ENCODE measurements at regions not wholly inside any gene's neighbourhood (a gene's known extent, or its start where the extent isn't known, plus 50 kb on each side); places are given as distances from the start of the nearest gene placed in this dataset.
"Not testable (repeated sequence)": the region's sequence is repeated elsewhere in the genome, so short reads cannot be mapped to it uniquely, and the experiment has no call there.

GRCh38 chr12:82300611-82301010 lies 57.6 kb downstream of the CCDC59 start:
- Mint-ChIP-seq H3K9me3 (no peaks in the 10 kb centered on the region), H3K4me1 (ENCODE audit: low read depth) (no peaks in the 10 kb centered on the region), H3K27me3 (ENCODE audit: low read depth) (peaks cover 4% of the 10 kb centered on the region), H3K36me3 (ENCODE audit: insufficient read depth) (no peaks in the 10 kb centered on the region), H3K4me3 (no peak overlapping the region)
- no peak for ATAC-seq
- DNase-seq, result no peak

GRCh38 chr12:82299319-82300025 lies 58.7 kb downstream of the CCDC59 start:
- H3K36me3 Mint-ChIP-seq (ENCODE audit: insufficient read depth), result no peaks in the 10 kb centered on the region
- no peaks in the 10 kb centered on the region for H3K4me1 Mint-ChIP-seq (ENCODE audit: low read depth)
- ATAC-seq (no peak), DNase-seq (no peak)
- no peaks in the 10 kb centered on the region for H3K27me3 Mint-ChIP-seq (ENCODE audit: low read depth)
- no peaks in the 10 kb centered on the region for H3K9me3 Mint-ChIP-seq
- H3K4me3 Mint-ChIP-seq, result no peak overlapping the region

GRCh38 chr12:82290415-82290814 lies 67.8 kb downstream of the CCDC59 start:
- Mint-ChIP-seq H3K9me3 (no peaks in the 10 kb centered on the region), H3K4me1 (ENCODE audit: low read depth) (no peaks in the 10 kb centered on the region), H3K4me3 (no peak overlapping the region), H3K36me3 (ENCODE audit: insufficient read depth) (no peaks in the 10 kb centered on the region), H3K27me3 (ENCODE audit: low read depth) (no peaks in the 10 kb centered on the region)
- no peak for ATAC-seq
- DNase-seq, result no peak

- not testable (repeated sequence) for H3K4me3 Mint-ChIP-seq
These were observed 76.9 kb downstream of the CCDC59 start for GRCh38 chr12:82281335-82281734.

GRCh38 chr12:82279536-82280058 lies 78.6 kb downstream of the CCDC59 start:
- peaks cover 13% of the 10 kb centered on the region for H3K9me3 Mint-ChIP-seq
- H3K4me1 Mint-ChIP-seq (ENCODE audit: low read depth), result no peaks in the 10 kb centered on the region
- H3K36me3 Mint-ChIP-seq (ENCODE audit: insufficient read depth), result no peaks in the 10 kb centered on the region
- ATAC-seq (no peak), DNase-seq (no peak)
- H3K4me3 Mint-ChIP-seq, result no peak overlapping the region
- no peaks in the 10 kb centered on the region for H3K27me3 Mint-ChIP-seq (ENCODE audit: low read depth)

More at GRCh38 chr12:82281335-82281734, 76.9 kb downstream of the CCDC59 start:
- H3K27me3 Mint-ChIP-seq (ENCODE audit: low read depth); DNase-seq; H3K36me3 Mint-ChIP-seq (ENCODE audit: insufficient read depth); H3K4me1 Mint-ChIP-seq (ENCODE audit: low read depth); ATAC-seq: not testable (repeated sequence)
- H3K9me3 Mint-ChIP-seq, result peaks cover 13% of the 10 kb centered on the region

- H3K27me3 Mint-ChIP-seq (ENCODE audit: low read depth), result no peaks in the 10 kb centered on the region
- DNase-seq (no peak), ATAC-seq (no peak)
- H3K4me1 Mint-ChIP-seq (ENCODE audit: low read depth), result no peaks in the 10 kb centered on the region
- no peak overlapping the region for H3K4me3 Mint-ChIP-seq
- no peaks in the 10 kb centered on the region for H3K36me3 Mint-ChIP-seq (ENCODE audit: insufficient read depth)
- H3K9me3 Mint-ChIP-seq, result peaks cover 12% of the 10 kb centered on the region
These were observed 80.6 kb downstream of the CCDC59 start for GRCh38 chr12:82277582-82277981.

- peaks cover 15% of the 10 kb centered on the region for H3K9me3 Mint-ChIP-seq
- DNase-seq, result no peak
- no peaks in the 10 kb centered on the region for H3K27me3 Mint-ChIP-seq (ENCODE audit: low read depth)
- H3K36me3 Mint-ChIP-seq (ENCODE audit: insufficient read depth), result no peaks in the 10 kb centered on the region
- H3K4me3 Mint-ChIP-seq, result no peak overlapping the region
- H3K4me1 Mint-ChIP-seq (ENCODE audit: low read depth), result no peaks in the 10 kb centered on the region
- no peak for ATAC-seq
These were observed 115.5 kb downstream of the CCDC59 start for GRCh38 chr12:82242729-82243128.

- no peaks in the 10 kb centered on the region for H3K36me3 Mint-ChIP-seq (ENCODE audit: insufficient read depth)
- H3K27me3 Mint-ChIP-seq (ENCODE audit: low read depth), result no peaks in the 10 kb centered on the region
- ATAC-seq (no peak), DNase-seq (no peak)
- H3K9me3 Mint-ChIP-seq, result peaks cover 6% of the 10 kb centered on the region
- no peaks in the 10 kb centered on the region for H3K4me1 Mint-ChIP-seq (ENCODE audit: low read depth)
- no peak overlapping the region for H3K4me3 Mint-ChIP-seq
These were observed 132.3 kb downstream of the CCDC59 start for GRCh38 chr12:82225871-82226270.

GRCh38 chr12:82223426-82223825 lies 134.8 kb downstream of the CCDC59 start:
- no peak for ATAC-seq
- H3K27me3 Mint-ChIP-seq (ENCODE audit: low read depth), result no peaks in the 10 kb centered on the region

GRCh38 chr12:82216475-82216874 lies 141.7 kb downstream of the CCDC59 start:
- no peaks in the 10 kb centered on the region for H3K27me3 Mint-ChIP-seq (ENCODE audit: low read depth)
- H3K4me3 Mint-ChIP-seq, result no peak overlapping the region
- H3K36me3 Mint-ChIP-seq (ENCODE audit: insufficient read depth), result no peaks in the 10 kb centered on the region
- DNase-seq (no peak), ATAC-seq (no peak)
- H3K9me3 Mint-ChIP-seq, result peaks cover 7% of the 10 kb centered on the region
- H3K4me1 Mint-ChIP-seq (ENCODE audit: low read depth), result no peaks in the 10 kb centered on the region

More at GRCh38 chr12:82223426-82223825, 134.8 kb downstream of the CCDC59 start:
- Mint-ChIP-seq H3K36me3 (ENCODE audit: insufficient read depth) (no peaks in the 10 kb centered on the region), H3K4me1 (ENCODE audit: low read depth) (no peaks in the 10 kb centered on the region), H3K9me3 (peaks cover 6% of the 10 kb centered on the region), H3K4me3 (no peak overlapping the region)
- no peak for DNase-seq

GRCh38 chr12:82213761-82214160 lies 144.4 kb downstream of the CCDC59 start:
- H3K9me3 Mint-ChIP-seq, result peaks cover 18% of the 10 kb centered on the region
- H3K4me3 Mint-ChIP-seq, result no peak overlapping the region
- ATAC-seq, result no peak
- no peak for DNase-seq
- no peaks in the 10 kb centered on the region for H3K27me3 Mint-ChIP-seq (ENCODE audit: low read depth)
- H3K36me3 Mint-ChIP-seq (ENCODE audit: insufficient read depth), result no peaks in the 10 kb centered on the region
- no peaks in the 10 kb centered on the region for H3K4me1 Mint-ChIP-seq (ENCODE audit: low read depth)

- ATAC-seq, result no peak
- H3K4me3 Mint-ChIP-seq, result no peak overlapping the region
- H3K36me3 Mint-ChIP-seq (ENCODE audit: insufficient read depth), result no peaks in the 10 kb centered on the region
- H3K9me3 Mint-ChIP-seq, result peaks cover 16% of the 10 kb centered on the region
- no peaks in the 10 kb centered on the region for H3K4me1 Mint-ChIP-seq (ENCODE audit: low read depth)
- no peaks in the 10 kb centered on the region for H3K27me3 Mint-ChIP-seq (ENCODE audit: low read depth)
- no peak for DNase-seq
These were observed 147.3 kb downstream of the CCDC59 start for GRCh38 chr12:82210882-82211281.

GRCh38 chr12:82209533-82209932 lies 148.7 kb downstream of the CCDC59 start:
- Mint-ChIP-seq H3K4me3 (no peak overlapping the region), H3K27me3 (ENCODE audit: low read depth) (no peaks in the 10 kb centered on the region), H3K9me3 (peaks cover 15% of the 10 kb centered on the region), H3K4me1 (ENCODE audit: low read depth) (no peaks in the 10 kb centered on the region), H3K36me3 (ENCODE audit: insufficient read depth) (no peaks in the 10 kb centered on the region)
- DNase-seq (no peak), ATAC-seq (no peak)

GRCh38 chr12:82207556-82207955 lies 150.6 kb downstream of the CCDC59 start:
- DNase-seq, result no peak
- Mint-ChIP-seq H3K36me3 (ENCODE audit: insufficient read depth) (no peaks in the 10 kb centered on the region), H3K27me3 (ENCODE audit: low read depth) (no peaks in the 10 kb centered on the region), H3K9me3 (peaks cover 15% of the 10 kb centered on the region), H3K4me3 (no peak overlapping the region), H3K4me1 (ENCODE audit: low read depth) (no peaks in the 10 kb centered on the region)
- no peak for ATAC-seq

- H3K36me3 Mint-ChIP-seq (ENCODE audit: insufficient read depth), result no peaks in the 10 kb centered on the region
- DNase-seq, result no peak
- no peaks in the 10 kb centered on the region for H3K9me3 Mint-ChIP-seq
- no peaks in the 10 kb centered on the region for H3K27me3 Mint-ChIP-seq (ENCODE audit: low read depth)
- ATAC-seq, result no peak
- no peak overlapping the region for H3K4me3 Mint-ChIP-seq
- H3K4me1 Mint-ChIP-seq (ENCODE audit: low read depth), result no peaks in the 10 kb centered on the region
These were observed 155.1 kb downstream of the CCDC59 start for GRCh38 chr12:82203086-82203485.

All from activated T-cell treated with anti-CD3 and anti-CD28 coated beads, Interleukin-2, amount 50 U/mL, for 4 hours (primary cell).